ENCODE measurements at regions not wholly inside any gene's neighbourhood (a gene's known extent, or its start where the extent isn't known, plus 50 kb on each side); places are given as distances from the start of the nearest gene placed in this dataset.

DNA sequence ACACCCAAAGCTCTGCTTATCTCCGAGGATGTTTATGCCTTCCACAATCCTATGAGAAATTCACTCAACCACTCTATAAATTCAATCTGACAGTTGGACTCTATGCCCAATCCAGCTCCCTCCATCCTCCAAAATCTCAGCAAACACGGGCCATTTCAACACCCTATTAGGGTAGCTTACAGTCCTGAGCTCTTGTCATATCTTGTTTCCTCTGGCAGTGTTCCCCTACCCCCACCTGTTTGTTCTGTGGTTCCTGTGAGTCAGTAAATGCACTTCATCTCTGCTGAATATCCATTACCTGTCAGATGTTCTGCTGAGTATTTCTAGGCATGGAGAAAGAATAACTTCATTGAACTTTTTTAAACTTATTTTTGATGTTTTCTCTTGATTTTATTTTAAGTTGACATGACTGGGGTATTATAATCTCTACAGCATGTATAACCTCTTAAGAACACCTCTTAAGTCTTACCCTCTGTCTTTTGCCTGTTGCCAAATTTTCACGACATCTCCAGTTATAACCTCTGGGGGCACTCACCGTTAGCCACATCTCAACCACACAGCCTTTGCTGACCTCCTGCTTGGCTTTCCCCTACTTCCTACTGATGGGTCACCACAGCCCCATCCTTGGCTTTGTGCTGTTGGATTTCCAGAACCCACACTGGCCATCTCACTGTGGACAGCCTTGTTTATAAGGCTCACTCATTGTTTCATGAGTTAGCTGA lies 317.0 kb upstream of the TMPO start:
- no peaks in the 10 kb centered on the region for H3K9me3 ChIP-seq (ENCODE audit: low read depth, low read length)
- H3K4me3 ChIP-seq (ENCODE audit: low read length) = no peak overlapping the region
- no peaks in the 10 kb centered on the region for H3K4me1 ChIP-seq (ENCODE audit: insufficient read depth, low read length)
- H3K27me3 ChIP-seq (ENCODE audit: insufficient read depth, low read length) = no peaks in the 10 kb centered on the region

- Histone ChIP-seq H3K4me3 (ENCODE audit: low read length) (no peak overlapping the region), H3K27me3 (ENCODE audit: insufficient read depth, low read length) (no peaks in the 10 kb centered on the region), H3K4me1 (ENCODE audit: insufficient read depth, low read length) (no peaks in the 10 kb centered on the region), H3K9me3 (ENCODE audit: low read depth, low read length) (no peaks in the 10 kb centered on the region)
These were observed 306.6 kb upstream of the TMPO start for GRCh38 chr12:98208816-98209215.

- H3K27me3 ChIP-seq (ENCODE audit: insufficient read depth, low read length) = no peaks in the 10 kb centered on the region
These were observed 303.3 kb upstream of the TMPO start for GRCh38 chr12:98211909-98212695.

DNA sequence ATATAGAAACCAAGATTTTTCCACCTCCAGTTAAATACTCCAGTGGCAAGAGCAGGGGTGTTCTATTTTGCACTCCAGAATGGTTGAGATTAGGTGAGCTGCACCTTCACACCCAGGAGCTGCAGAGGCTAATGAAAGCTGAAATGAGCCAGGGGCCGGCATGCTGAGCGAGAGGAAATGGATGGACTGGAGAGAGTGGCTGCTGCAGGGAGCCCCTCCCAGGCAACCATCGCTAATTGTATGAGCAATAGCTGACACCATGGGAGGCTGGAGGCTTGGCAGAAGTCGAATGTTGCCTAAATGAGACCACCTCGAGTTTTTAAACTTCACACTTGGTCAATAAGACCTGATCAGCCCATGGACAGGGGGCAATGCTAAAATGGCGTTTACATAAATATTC lies 301.8 kb upstream of the TMPO start:
- H3K27me3 ChIP-seq (ENCODE audit: insufficient read depth, low read length) = no peaks in the 10 kb centered on the region
- no peaks in the 10 kb centered on the region for H3K9me3 ChIP-seq (ENCODE audit: low read depth, low read length)
- H3K4me1 ChIP-seq (ENCODE audit: insufficient read depth, low read length) = no peaks in the 10 kb centered on the region
- no peak overlapping the region for H3K4me3 ChIP-seq (ENCODE audit: low read length)

More at GRCh38 chr12:98211909-98212695, 303.3 kb upstream of the TMPO start:
- H3K9me3 ChIP-seq (ENCODE audit: low read depth, low read length) = no peaks in the 10 kb centered on the region
- H3K4me1 ChIP-seq (ENCODE audit: insufficient read depth, low read length) = no peaks in the 10 kb centered on the region
- no peak overlapping the region for H3K4me3 ChIP-seq (ENCODE audit: low read length)

GRCh38 chr12:98217257-98217656 lies 298.1 kb upstream of the TMPO start:
- Histone ChIP-seq H3K9me3 (ENCODE audit: low read depth, low read length) (no peaks in the 10 kb centered on the region), H3K4me3 (ENCODE audit: low read length) (no peak overlapping the region), H3K4me1 (ENCODE audit: insufficient read depth, low read length) (no peaks in the 10 kb centered on the region), H3K27me3 (ENCODE audit: insufficient read depth, low read length) (no peaks in the 10 kb centered on the region)

DNA sequence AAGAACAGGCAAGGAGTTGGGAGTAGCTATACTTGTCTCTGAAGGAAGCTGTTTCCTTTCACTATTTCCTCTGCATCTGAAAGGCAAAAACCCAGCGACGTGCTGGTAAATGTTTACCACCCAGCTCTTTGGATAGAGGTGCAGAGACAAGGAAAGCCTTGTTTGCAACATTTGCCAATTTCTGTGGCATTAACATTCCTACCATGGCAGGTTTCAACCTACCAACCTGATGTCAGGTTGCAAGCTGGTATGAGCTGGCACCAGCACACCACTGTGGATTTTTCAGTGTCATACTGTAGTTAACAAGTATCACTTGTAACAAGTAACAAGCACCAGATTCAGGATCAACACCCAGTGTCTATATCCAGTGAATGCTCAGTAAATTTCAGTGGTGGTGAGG lies 294.8 kb upstream of the TMPO start:
- Histone ChIP-seq H3K9me3 (ENCODE audit: low read depth, low read length) (no peaks in the 10 kb centered on the region), H3K27me3 (ENCODE audit: insufficient read depth, low read length) (no peaks in the 10 kb centered on the region), H3K4me1 (ENCODE audit: insufficient read depth, low read length) (no peaks in the 10 kb centered on the region), H3K4me3 (ENCODE audit: low read length) (no peak overlapping the region)

DNA sequence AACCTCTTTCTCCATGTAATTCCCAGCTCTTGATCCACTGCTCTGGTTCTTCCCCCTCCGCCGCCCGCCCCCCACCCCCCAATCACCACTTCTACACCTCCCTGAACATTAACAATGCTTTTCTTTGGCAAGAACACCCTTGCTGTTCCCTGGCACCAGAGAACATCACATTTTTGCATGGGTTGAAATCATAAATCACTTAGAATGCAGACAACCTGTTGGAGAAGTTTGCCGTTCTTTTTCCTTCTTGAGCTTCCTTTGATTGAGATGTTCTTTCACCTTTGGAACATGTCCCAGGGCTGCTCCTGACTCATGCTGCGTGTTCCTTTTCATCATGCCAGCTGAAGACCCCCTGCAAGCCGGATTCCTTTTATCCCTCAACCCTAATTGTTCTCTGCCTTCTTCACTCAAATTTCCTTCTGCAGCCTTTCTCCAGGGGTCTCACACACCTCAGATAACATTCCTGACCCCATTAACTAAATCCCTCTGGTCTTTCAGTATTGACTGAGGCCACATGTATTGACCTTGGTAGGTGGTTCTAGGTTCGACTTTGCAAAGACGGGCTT lies 294.1 kb upstream of the TMPO start:
- H3K4me3 ChIP-seq (ENCODE audit: low read length) = no peak overlapping the region
- no peaks in the 10 kb centered on the region for H3K4me1 ChIP-seq (ENCODE audit: insufficient read depth, low read length)
- no peaks in the 10 kb centered on the region for H3K9me3 ChIP-seq (ENCODE audit: low read depth, low read length)
- H3K27me3 ChIP-seq (ENCODE audit: insufficient read depth, low read length) = no peaks in the 10 kb centered on the region

DNA sequence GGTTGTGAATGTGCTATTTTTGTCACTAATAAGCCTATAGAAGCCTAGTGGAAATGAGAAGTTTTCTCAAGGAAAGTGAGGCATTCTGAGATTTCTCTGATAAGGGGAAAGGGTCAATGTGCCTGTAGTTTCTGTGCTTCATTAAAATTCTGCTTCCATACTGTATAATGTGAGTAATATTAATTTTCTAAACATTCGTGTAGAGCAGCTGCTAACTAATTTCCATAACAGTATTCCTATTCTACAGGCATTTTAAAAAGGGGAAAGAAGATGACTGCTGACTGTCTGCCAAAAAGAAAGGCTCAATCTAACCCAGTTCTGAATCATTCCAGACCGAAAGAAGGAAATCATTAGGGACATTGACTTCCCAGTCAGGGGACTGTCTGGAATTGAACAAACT lies 293.3 kb upstream of the TMPO start:
- H3K27me3 ChIP-seq (ENCODE audit: insufficient read depth, low read length) = no peaks in the 10 kb centered on the region
- no peaks in the 10 kb centered on the region for H3K4me1 ChIP-seq (ENCODE audit: insufficient read depth, low read length)
- H3K4me3 ChIP-seq (ENCODE audit: low read length) = no peak overlapping the region
- no peaks in the 10 kb centered on the region for H3K9me3 ChIP-seq (ENCODE audit: low read depth, low read length)

- H3K4me3 ChIP-seq (ENCODE audit: low read length) = no peak overlapping the region
These were observed 290.7 kb upstream of the TMPO start for GRCh38 chr12:98224584-98225221.

DNA sequence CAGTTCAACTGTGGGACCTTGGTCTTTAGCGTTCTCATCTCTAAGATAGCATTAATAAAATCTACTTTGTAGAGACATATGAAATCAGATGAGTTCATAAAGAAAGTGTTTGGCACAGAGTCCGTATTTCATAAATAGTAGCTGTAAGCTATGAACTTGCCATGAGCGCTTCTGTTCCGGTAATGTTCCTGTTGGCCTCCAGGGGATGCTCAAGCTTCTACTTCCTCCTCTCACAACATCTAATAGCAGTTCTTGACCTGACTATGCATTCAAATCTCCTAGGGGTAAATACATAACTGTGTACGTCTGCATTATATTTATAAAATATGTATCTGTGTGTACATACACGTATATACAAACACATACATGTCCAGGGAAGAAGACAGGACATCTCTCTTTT lies 288.2 kb upstream of the TMPO start:
- no peaks in the 10 kb centered on the region for H3K27me3 ChIP-seq (ENCODE audit: insufficient read depth, low read length)
- no peaks in the 10 kb centered on the region for H3K9me3 ChIP-seq (ENCODE audit: low read depth, low read length)
- no peaks in the 10 kb centered on the region for H3K4me1 ChIP-seq (ENCODE audit: insufficient read depth, low read length)
- no peak overlapping the region for H3K4me3 ChIP-seq (ENCODE audit: low read length)

More at GRCh38 chr12:98224584-98225221, 290.7 kb upstream of the TMPO start:
- no peaks in the 10 kb centered on the region for H3K9me3 ChIP-seq (ENCODE audit: low read depth, low read length)
- no peaks in the 10 kb centered on the region for H3K4me1 ChIP-seq (ENCODE audit: insufficient read depth, low read length)
- H3K27me3 ChIP-seq (ENCODE audit: insufficient read depth, low read length) = no peaks in the 10 kb centered on the region

GRCh38 chr12:98228683-98229539 lies 286.5 kb upstream of the TMPO start:
- no peaks in the 10 kb centered on the region for H3K9me3 ChIP-seq (ENCODE audit: low read depth, low read length)
- H3K4me3 ChIP-seq (ENCODE audit: low read length) = no peak overlapping the region
- no peaks in the 10 kb centered on the region for H3K4me1 ChIP-seq (ENCODE audit: insufficient read depth, low read length)
- no peaks in the 10 kb centered on the region for H3K27me3 ChIP-seq (ENCODE audit: insufficient read depth, low read length)

GRCh38 chr12:98229540-98229924 lies 285.9 kb upstream of the TMPO start:
- no peaks in the 10 kb centered on the region for H3K27me3 ChIP-seq (ENCODE audit: insufficient read depth, low read length)
- no peak overlapping the region for H3K4me3 ChIP-seq (ENCODE audit: low read length)
- no peaks in the 10 kb centered on the region for H3K9me3 ChIP-seq (ENCODE audit: low read depth, low read length)
- H3K4me1 ChIP-seq (ENCODE audit: insufficient read depth, low read length) = no peaks in the 10 kb centered on the region

- Histone ChIP-seq H3K27me3 (ENCODE audit: insufficient read depth, low read length) (no peaks in the 10 kb centered on the region), H3K4me1 (ENCODE audit: insufficient read depth, low read length) (no peaks in the 10 kb centered on the region), H3K4me3 (ENCODE audit: low read length) (no peak overlapping the region), H3K9me3 (ENCODE audit: low read depth, low read length) (no peaks in the 10 kb centered on the region)
These were observed 282.5 kb upstream of the TMPO start for GRCh38 chr12:98232753-98233390.

DNA sequence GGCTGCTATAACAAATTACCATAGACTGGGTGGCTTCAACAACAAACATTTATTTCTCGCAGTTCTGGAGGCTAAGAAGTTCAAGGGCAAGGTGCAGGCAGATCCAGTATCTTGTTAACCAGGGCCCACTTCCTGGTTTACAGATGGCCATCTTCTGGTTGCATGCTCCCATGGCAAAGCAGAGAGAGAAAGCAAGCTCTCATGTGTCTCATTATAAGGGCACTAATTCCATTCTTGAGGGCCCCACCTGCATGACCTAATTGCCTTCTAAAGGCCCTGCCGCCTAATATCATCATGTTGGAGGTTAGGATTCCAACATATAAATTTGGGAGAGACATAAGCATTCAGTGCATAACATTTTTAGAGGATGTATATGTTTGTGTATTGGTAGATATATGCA lies 280.1 kb upstream of the TMPO start:
- Histone ChIP-seq H3K9me3 (ENCODE audit: low read depth, low read length) (no peaks in the 10 kb centered on the region), H3K27me3 (ENCODE audit: insufficient read depth, low read length) (no peaks in the 10 kb centered on the region), H3K4me3 (ENCODE audit: low read length) (no peak overlapping the region), H3K4me1 (ENCODE audit: insufficient read depth, low read length) (no peaks in the 10 kb centered on the region)

Data from mononuclear cell (primary cell).